Chondrocyte (in vitro differentiated cells): ENCODE measurements at regions not wholly inside any gene's neighbourhood (a gene's known extent, or its start where the extent isn't known, plus 50 kb on each side); places are given as distances from the start of the nearest gene placed in this dataset.
"Not testable (repeated sequence)": the region's sequence is repeated elsewhere in the genome, so short reads cannot be mapped to it uniquely, and the experiment has no call there.

Experiments
- DNase-seq: peaks from one replicate; pipeline ENCODE4 v3.0.0; 2021; ENCODE audit warnings: mixed read lengths, low spot score
- H3K27ac Mint-ChIP-seq: one replicate; pipeline ENCODE4 v1.8.0; 2021; ENCODE audit warnings: mild to moderate bottlenecking, moderate library complexity, mixed read lengths; ENCODE audit not compliant: unreplicated experiment
- H3K27me3 Mint-ChIP-seq: 2 replicates; pipeline ENCODE4 v1.8.0; 2021; ENCODE audit warnings: low read depth, mixed read lengths
- H3K36me3 Mint-ChIP-seq: 2 replicates; pipeline ENCODE4 v1.8.0; 2021; ENCODE audit warnings: low read depth, mixed read lengths
- H3K4me1 Mint-ChIP-seq: 2 replicates; pipeline ENCODE4 v1.8.0; 2021; ENCODE audit warnings: low read depth, mild to moderate bottlenecking, mixed read lengths
- H3K4me3 Mint-ChIP-seq: one replicate; pipeline ENCODE4 v1.8.0; 2021; ENCODE audit warnings: mild to moderate bottlenecking, moderate library complexity, mixed read lengths; ENCODE audit not compliant: unreplicated experiment
- H3K9me3 Mint-ChIP-seq: 2 replicates; pipeline ENCODE4 v1.8.0; 2021; ENCODE audit warnings: low read depth, mixed read lengths
- TF ChIP-seq, protein P1 (sequence below): fragments of 200-600 bp; sonication (generic); IDR thresholded peaks from 2 replicates; pipeline ENCODE4 v1.5.0; 2021; ENCODE audit warnings: antibody characterized with exemption, mild to moderate bottlenecking, moderate library complexity

DNA sequence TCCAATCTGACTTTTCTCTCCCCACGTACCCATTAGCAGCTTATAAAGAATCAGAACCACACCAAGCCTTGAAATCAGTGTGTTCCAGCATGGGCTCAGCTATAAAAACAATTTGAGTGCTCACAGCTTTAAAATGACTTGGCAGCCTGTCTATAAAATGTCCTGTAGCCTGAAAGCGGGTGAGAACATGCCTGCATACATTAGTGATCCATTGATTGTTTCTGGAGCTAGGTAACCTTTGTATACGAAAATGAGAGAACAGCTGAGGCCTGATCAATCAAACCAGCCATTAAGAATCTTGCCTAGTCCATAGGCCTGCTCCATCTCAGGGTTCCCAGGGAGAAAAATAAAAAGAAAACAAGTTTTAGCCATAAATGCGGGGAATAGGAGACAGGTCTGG lies 245.8 kb upstream of the SULF2 start:
- DNase-seq = no peak
- TF ChIP-seq, protein P1, sequence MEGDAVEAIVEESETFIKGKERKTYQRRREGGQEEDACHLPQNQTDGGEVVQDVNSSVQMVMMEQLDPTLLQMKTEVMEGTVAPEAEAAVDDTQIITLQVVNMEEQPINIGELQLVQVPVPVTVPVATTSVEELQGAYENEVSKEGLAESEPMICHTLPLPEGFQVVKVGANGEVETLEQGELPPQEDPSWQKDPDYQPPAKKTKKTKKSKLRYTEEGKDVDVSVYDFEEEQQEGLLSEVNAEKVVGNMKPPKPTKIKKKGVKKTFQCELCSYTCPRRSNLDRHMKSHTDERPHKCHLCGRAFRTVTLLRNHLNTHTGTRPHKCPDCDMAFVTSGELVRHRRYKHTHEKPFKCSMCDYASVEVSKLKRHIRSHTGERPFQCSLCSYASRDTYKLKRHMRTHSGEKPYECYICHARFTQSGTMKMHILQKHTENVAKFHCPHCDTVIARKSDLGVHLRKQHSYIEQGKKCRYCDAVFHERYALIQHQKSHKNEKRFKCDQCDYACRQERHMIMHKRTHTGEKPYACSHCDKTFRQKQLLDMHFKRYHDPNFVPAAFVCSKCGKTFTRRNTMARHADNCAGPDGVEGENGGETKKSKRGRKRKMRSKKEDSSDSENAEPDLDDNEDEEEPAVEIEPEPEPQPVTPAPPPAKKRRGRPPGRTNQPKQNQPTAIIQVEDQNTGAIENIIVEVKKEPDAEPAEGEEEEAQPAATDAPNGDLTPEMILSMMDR = no peak
- no peak overlapping the region for H3K4me3 Mint-ChIP-seq
- no peak overlapping the region for H3K27ac Mint-ChIP-seq
- no peaks in the 10 kb centered on the region for H3K36me3 Mint-ChIP-seq
- H3K4me1 Mint-ChIP-seq = no peaks in the 10 kb centered on the region
- H3K9me3 Mint-ChIP-seq = no peaks in the 10 kb centered on the region
- H3K27me3 Mint-ChIP-seq = peaks cover 5% of the 10 kb centered on the region

DNA sequence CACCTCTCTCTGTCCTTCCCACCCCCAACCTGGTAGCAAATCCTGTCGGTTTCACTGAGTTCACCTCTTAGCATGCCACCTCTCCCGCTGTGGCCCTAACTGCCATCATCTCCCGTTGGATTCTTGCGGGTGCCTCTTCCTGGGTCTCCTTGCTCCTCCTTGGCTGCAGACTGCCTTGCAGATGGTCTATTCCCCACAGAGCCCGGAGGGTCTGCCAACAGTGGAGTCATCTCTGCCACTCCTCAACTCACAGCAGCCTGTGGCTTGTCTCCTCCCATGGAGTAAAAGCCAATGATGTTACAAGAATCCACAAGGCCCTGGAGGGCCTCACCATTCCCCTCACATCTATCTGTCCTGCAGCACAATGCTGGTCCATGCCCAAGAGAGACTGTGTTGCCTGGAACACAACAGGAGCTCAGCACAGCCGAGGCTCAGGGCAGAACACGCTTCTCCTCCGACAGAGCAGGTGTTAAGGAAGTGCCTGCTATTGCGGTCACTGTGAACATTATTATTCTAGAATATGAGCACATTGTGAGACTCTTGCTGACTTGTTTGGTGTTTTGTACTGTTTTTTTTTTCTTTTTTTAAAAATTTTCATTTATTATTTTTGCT lies 241.8 kb upstream of the SULF2 start:
- Mint-ChIP-seq H3K4me3 (no peak overlapping the region), H3K9me3 (peaks cover 2% of the 10 kb centered on the region), H3K27me3 (peaks cover 2% of the 10 kb centered on the region), H3K4me1 (peaks cover 11% of the 10 kb centered on the region), H3K27ac (no peak overlapping the region), H3K36me3 (no peaks in the 10 kb centered on the region)
- DNase-seq = no peak
- TF ChIP-seq, protein P1 = no peak

DNA sequence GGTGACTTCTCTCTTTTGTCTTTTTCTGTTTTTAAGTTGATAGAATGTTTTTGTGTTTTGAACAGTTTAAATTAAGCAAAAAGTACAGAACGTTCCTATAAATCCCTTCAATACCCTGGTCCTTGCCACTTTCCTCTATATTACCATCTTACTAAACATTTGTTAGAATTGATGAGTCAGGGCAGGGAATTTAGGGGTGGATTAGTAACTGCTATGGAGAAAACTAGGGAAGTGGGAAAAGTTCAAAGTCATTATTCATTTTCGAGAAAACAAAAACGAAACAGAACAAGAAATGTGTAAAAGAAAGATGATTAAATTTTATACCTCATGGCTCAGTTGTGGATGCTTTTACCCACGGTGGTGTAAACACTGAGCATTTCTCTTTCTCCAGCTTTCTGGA lies 240.4 kb upstream of the SULF2 start:
- TF ChIP-seq, protein P1 = no peak
- Mint-ChIP-seq H3K4me1 (peaks cover 11% of the 10 kb centered on the region), H3K27ac (no peak overlapping the region), H3K27me3 (peaks cover 2% of the 10 kb centered on the region), H3K36me3 (no peaks in the 10 kb centered on the region), H3K9me3 (peaks cover 2% of the 10 kb centered on the region), H3K4me3 (no peak overlapping the region)
- no peak for DNase-seq

DNA sequence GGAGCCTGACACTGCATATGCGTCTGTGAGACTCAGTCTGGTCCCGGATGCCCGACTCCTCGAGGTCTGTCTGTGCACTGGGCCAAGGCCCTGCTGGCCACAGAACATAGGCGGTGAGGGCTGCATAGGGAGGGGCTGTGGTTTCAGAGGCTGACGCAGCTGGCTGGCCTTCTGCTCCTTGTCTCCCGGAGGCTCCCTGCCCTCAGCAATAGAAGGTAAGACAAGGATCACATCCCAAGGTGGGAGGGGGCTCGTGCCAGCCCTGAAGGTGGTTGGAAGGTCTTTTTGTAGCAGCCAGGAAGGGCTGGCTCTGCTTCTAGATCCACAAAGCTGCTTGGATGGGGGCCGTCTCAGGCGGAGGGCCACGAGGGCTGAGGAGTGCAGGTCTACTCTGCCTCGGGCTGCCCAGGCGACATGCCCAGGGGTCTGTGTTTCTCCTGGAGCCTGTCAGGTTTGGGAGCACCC lies 239.8 kb upstream of the SULF2 start:
- H3K4me3 Mint-ChIP-seq = no peak overlapping the region
- DNase-seq = no peak
- H3K36me3 Mint-ChIP-seq = no peaks in the 10 kb centered on the region
- H3K27ac Mint-ChIP-seq = peak overlapping the region; percentile 66
- H3K9me3 Mint-ChIP-seq = peaks cover 2% of the 10 kb centered on the region
- TF ChIP-seq, protein P1 = no peak
- no peaks in the 10 kb centered on the region for H3K27me3 Mint-ChIP-seq
- peaks cover 11% of the 10 kb centered on the region for H3K4me1 Mint-ChIP-seq

DNA sequence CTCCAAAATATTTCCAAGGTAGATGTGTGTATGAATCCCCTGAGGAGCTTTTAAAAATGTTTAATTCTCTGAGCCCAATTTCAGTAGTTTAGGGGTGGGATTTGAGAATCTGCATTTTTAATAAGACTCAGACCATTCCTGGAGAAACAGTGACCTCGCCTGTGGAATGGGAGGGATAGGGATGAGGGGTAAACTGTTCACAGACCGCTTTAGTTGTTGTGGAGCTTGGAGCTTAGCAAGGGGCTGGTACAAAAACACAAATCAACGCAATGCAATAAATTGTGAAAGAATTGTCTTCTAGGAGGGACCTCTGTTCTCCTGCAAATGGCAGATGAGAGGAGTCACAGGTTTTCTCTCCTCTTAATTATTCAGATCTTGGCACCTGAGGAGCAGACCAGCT lies 239.3 kb upstream of the SULF2 start:
- DNase-seq = no peak
- no peaks in the 10 kb centered on the region for H3K36me3 Mint-ChIP-seq
- peak overlapping the region; percentile 66 for H3K27ac Mint-ChIP-seq
- TF ChIP-seq, protein P1 = no peak
- no peaks in the 10 kb centered on the region for H3K27me3 Mint-ChIP-seq
- no peak overlapping the region for H3K4me3 Mint-ChIP-seq
- peaks cover 16% of the 10 kb centered on the region for H3K4me1 Mint-ChIP-seq
- H3K9me3 Mint-ChIP-seq = peaks cover 2% of the 10 kb centered on the region

DNA sequence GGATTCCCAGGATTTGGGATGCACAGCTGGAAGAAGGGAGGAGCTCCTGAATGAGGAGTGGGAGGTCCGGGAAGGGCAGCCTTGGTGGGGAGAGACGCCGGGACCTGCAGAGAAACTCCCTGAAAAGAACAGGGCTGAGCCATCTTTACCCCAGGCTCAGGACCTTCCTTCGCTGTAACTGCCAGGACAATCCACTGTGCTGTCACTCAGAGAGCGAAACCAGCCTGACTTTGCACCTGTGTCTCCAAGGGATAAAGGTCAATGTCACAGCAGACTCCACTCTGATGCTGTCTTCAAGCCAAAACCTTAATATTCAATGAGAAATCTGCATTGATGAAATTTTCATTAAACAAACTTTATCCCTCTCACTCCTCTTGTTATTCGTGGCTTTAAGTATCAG lies 235.4 kb upstream of the SULF2 start:
- not testable (repeated sequence) for DNase-seq, H3K36me3 Mint-ChIP-seq, H3K9me3 Mint-ChIP-seq, H3K4me3 Mint-ChIP-seq, H3K27ac Mint-ChIP-seq, H3K27me3 Mint-ChIP-seq
- peaks cover 53% of the 10 kb centered on the region for H3K4me1 Mint-ChIP-seq
